HG03060 (cell line): ENCODE measurements at regions not wholly inside any gene's neighbourhood (a gene's known extent, or its start where the extent isn't known, plus 50 kb on each side); places are given as distances from the start of the nearest gene placed in this dataset.
"Not testable (repeated sequence)": the region's sequence is repeated elsewhere in the genome, so short reads cannot be mapped to it uniquely, and the experiment has no call there.

Experiments
- ATAC-seq: cut with Tn5 transposase; IDR thresholded peaks from one replicate; pipeline ENCODE4 v1.9.1; 2021; ENCODE audit warnings: low read depth, moderate number of reproducible peaks; ENCODE audit not compliant: unreplicated experiment

- ATAC-seq: no peak
These were observed 61.5 kb upstream of the SERP2 start for GRCh38 chr13:44312131-44312530.

- no peak for ATAC-seq
These were observed 60.6 kb upstream of the SERP2 start for GRCh38 chr13:44312834-44313551.

DNA sequence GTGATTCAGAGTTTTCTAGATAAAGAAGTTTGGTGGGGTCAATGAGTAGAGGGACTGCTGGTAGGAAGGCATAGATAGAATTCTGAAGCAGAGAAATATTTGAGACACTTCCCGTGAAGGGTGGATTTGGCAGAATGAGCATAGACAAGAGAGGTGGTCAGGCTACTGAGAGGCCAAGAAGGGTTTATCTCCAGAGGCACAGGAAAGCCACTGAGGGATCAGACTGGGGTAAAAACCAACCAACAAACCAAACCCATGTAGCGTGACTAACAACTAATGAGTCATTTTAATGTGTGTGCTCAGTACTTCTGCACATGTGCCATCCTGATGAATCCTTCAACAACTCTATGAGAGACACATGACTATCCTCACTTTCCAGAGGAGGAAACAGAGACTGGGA lies 60.0 kb upstream of the SERP2 start:
- no peak for ATAC-seq

DNA sequence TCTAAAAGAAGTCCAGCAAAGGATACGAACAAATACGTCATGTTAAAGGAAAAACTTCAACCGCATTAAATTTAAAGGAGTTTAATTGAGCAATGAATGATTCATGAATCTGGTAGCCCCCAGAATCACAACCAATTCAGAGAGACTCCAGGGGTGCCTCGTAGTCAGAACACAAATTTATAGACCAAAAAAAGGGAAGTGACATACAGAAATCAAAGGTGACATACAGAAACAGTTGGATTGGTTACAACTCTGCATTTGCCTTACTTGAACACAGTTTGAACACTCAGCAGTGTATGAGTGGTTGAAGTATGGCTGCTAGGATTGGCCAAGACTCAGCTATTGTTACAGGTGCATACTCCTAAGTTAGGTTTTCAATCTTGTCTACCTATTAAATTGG lies 59.5 kb upstream of the SERP2 start:
- ATAC-seq: not testable (repeated sequence)

DNA sequence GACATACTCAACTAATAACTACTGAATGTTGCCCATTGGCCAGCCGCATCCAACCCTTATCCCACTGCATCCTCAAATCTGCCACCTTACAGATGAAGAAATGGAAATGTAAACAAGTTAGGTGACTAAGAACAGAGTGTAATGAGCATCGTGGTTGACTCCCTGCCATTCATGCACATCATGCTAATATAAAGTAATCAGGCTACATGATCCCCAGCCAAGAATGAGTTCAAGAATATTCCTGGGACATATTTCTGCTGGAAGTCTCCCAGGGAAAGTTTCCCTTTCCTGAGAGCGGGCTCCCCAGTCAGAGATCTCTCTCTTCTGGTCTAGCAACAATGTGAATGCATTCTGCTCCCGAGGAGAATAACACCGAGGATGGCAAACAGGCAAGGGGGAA lies 55.9 kb upstream of the SERP2 start:
- no peak for ATAC-seq

GRCh38 chr13:44318161-44318560 lies 55.5 kb upstream of the SERP2 start:
- ATAC-seq: no peak

- no peak for ATAC-seq
These were observed 53.0 kb upstream of the SERP2 start for GRCh38 chr13:44320611-44321010.

GRCh38 chr13:44321961-44322360 lies 51.7 kb upstream of the SERP2 start:
- no peak for ATAC-seq

DNA sequence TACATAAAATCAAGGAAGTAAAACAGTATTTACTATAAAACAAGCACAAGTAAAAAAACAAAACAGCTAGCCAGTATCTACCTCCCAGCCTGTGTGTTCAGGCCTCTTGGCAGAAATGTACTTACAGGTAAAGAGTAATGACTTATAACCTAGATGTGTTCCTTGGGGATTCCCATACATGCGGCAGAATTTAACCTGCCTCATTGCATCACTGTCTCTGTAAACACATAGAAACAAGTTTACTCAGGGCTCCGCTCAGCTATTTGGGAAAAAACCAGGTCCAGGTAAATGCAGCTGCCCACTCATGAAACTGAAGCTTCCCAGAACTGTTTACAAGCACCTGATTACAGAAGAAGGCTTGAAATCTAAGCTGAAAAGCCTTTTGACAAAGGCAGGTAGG lies 50.7 kb upstream of the SERP2 start:
- ATAC-seq: no peak

- ATAC-seq: no peak
These were observed 49.9 kb upstream of the SERP2 start for GRCh38 chr13:44323754-44324153.
